SK-N-SH (cell line): ENCODE measurements at regions not wholly inside any gene's neighbourhood (a gene's known extent, or its start where the extent isn't known, plus 50 kb on each side); places are given as distances from the start of the nearest gene placed in this dataset.

Experiments
- CTCF ChIA-PET: fragments of 300-600, 350-600 bp; formaldehyde crosslinking; extraction: SDS; loops from one replicate; lab custom pipeline; 2021; lab: Yijun Ruan, JAX
- POLR2A ChIA-PET: fragments of 350-600 bp; sonication (Branson Sonifier 250); formaldehyde crosslinking; extraction: SDS; loops from one replicate; lab custom pipeline; 2020; ENCODE audit warnings: antibody characterized with exemption, inconsistent platforms; lab: Yijun Ruan, JAX
- DNase-seq: peaks from one replicate; pipeline ENCODE4 v3.0.0; 2012
- H2AFZ ChIP-seq: fragments of 200-600 bp; sonication (generic); 2 replicates; pipeline ENCODE4 v1.8.1; 2016; ENCODE audit warnings: antibody characterized with exemption, mild to moderate bottlenecking, low read depth
- H3F3A ChIP-seq: fragments of 200-600 bp; sonication (generic); replicated peaks from 2 replicates; pipeline ENCODE3; 2016; ENCODE audit warnings: antibody characterized with exemption, mild to moderate bottlenecking; ENCODE audit not compliant: insufficient read depth
- H3K27ac ChIP-seq, 2 experiments: fragments of 200-500 bp in 1 of 2; fragments of 200-600 bp in 1 of 2; sonication (Bioruptor generic) in 1 of 2; sonication (generic), shearing (Covaris generic) in 1 of 2; 2 replicates each; pipeline versions ENCODE4 v1.5.1 to v1.6.1; 2014 to 2016; ENCODE audit warnings: low read depth in 2 of 2, inconsistent platforms in 1 of 2, low read length in 1 of 2, mild to moderate bottlenecking in 1 of 2, mixed read lengths in 1 of 2
- H3K27me3 ChIP-seq: fragments of 200-600 bp; sonication (generic), shearing (Covaris generic); 2 replicates; pipeline ENCODE4 v1.6.1; 2016; ENCODE audit warnings: mixed run types; ENCODE audit not compliant: insufficient read depth
- H3K36me3 ChIP-seq, 2 experiments: fragments of 200-500 bp in 1 of 2; fragments of 200-600 bp in 1 of 2; sonication (Bioruptor generic) in 1 of 2; sonication (generic) in 1 of 2; replicated peaks in 1 of 2; 2 replicates each; pipeline versions ENCODE3 to v1.5.1; 2014 to 2016; ENCODE audit warnings: low read length in 1 of 2, mild to moderate bottlenecking in 1 of 2; ENCODE audit not compliant: insufficient read depth in 2 of 2, control insufficient read depth in 1 of 2
- H3K4me1 ChIP-seq, 2 experiments: fragments of 200-500 bp in 1 of 2; fragments of 200-600 bp in 1 of 2; sonication (Bioruptor generic) in 1 of 2; sonication (generic), shearing (Covaris generic) in 1 of 2; 2 replicates each; pipeline versions ENCODE4 v1.5.1 to v1.6.1; 2014 to 2016; ENCODE audit warnings: low read depth in 1 of 2, low read length in 1 of 2, mixed run types in 1 of 2; ENCODE audit not compliant: insufficient read depth in 2 of 2, control insufficient read depth in 1 of 2
- H3K4me2 ChIP-seq: fragments of 200-600 bp; sonication (generic), shearing (Covaris generic); 2 replicates; pipeline ENCODE4 v1.6.1; 2017; ENCODE audit warnings: mixed run types
- H3K4me3 ChIP-seq, 2 experiments: fragments of 200-500 bp in 1 of 2; fragments of 200-600 bp in 1 of 2; sonication (Bioruptor generic) in 1 of 2; sonication (generic), shearing (Covaris generic) in 1 of 2; 2 replicates each; pipeline versions ENCODE4 v1.5.1 to v1.8.1; 2014 to 2016; ENCODE audit warnings: low read depth in 2 of 2, inconsistent platforms in 1 of 2, low read length in 1 of 2, mild to moderate bottlenecking in 1 of 2, mixed read lengths in 1 of 2, moderate library complexity in 1 of 2
- H3K79me2 ChIP-seq: fragments of 200-600 bp; sonication (generic); 2 replicates; pipeline ENCODE4 v1.8.1; 2017; ENCODE audit warnings: mild to moderate bottlenecking; ENCODE audit not compliant: insufficient read depth
- H3K9ac ChIP-seq: fragments of 200-600 bp; sonication (generic); 2 replicates; pipeline ENCODE4 v1.6.1; 2017; ENCODE audit warnings: mixed run types
- H3K9me2 ChIP-seq: fragments of 200-600 bp; sonication (generic); 2 replicates; pipeline ENCODE4 v1.6.1; 2017; ENCODE audit warnings: mixed run types
- H3K9me3 ChIP-seq: fragments of 200-600 bp; sonication (generic); 2 replicates; pipeline ENCODE4 v1.6.1; 2017; ENCODE audit warnings: mixed run types, mild to moderate bottlenecking, moderate library complexity
- H4K20me1 ChIP-seq: fragments of 200-600 bp; sonication (generic); 2 replicates; pipeline ENCODE4 v1.6.1; 2017; ENCODE audit warnings: mild to moderate bottlenecking, mixed run types; ENCODE audit not compliant: insufficient read depth
- CHD2 ChIP-seq: fragments of 150-350 bp; IDR thresholded peaks from 2 replicates; pipeline ENCODE4 v1.6.1; 2018; ENCODE audit warnings: low read length; ENCODE audit not compliant: partially characterized antibody
- CTCF ChIP-seq: fragments of 200-600 bp; sonication (generic); IDR thresholded peaks from 2 replicates; pipeline ENCODE4 v1.6.1; 2017; ENCODE audit warnings: antibody characterized with exemption, mild to moderate bottlenecking, moderate library complexity
- ELF1 ChIP-seq: IDR thresholded peaks from 2 replicates; pipeline ENCODE4 v1.4.0; 2012
- EP300 ChIP-seq, 2 experiments: IDR thresholded peaks; 2 replicates each; pipeline versions ENCODE4 v1.4.0 to v1.6.1; 2012; ENCODE audit warnings: borderline replicate concordance in 1 of 2, low read depth in 1 of 2, low read length in 1 of 2
- FOSL2 ChIP-seq: IDR thresholded peaks from 2 replicates; pipeline ENCODE4 v1.4.0; 2012; ENCODE audit warnings: low read depth, mild to moderate bottlenecking, moderate library complexity, borderline replicate concordance
- FOXM1 ChIP-seq: IDR thresholded peaks from 2 replicates; pipeline ENCODE4 v1.4.0; 2012; ENCODE audit warnings: low read depth, mild to moderate bottlenecking
- GABPA ChIP-seq: IDR thresholded peaks from 2 replicates; pipeline ENCODE4 v1.4.0; 2012; ENCODE audit warnings: low read depth, mild to moderate bottlenecking
- JUND ChIP-seq: IDR thresholded peaks from 2 replicates; pipeline ENCODE4 v1.4.0; 2012
- MAX ChIP-seq: IDR thresholded peaks from 2 replicates; pipeline ENCODE4 v1.4.0; 2012; ENCODE audit warnings: low read depth
- MEF2A ChIP-seq: IDR thresholded peaks from 2 replicates; pipeline ENCODE4 v1.4.0; 2012; ENCODE audit warnings: low read depth, borderline replicate concordance
- MXI1 ChIP-seq: IDR thresholded peaks from 2 replicates; pipeline ENCODE4 v1.6.1; 2012; ENCODE audit warnings: mild to moderate bottlenecking, low read depth, low read length, improper control_type of control experiment
- NFIC ChIP-seq: IDR thresholded peaks from 2 replicates; pipeline ENCODE4 v1.4.0; 2012; ENCODE audit warnings: borderline replicate concordance
- PBX3 ChIP-seq: IDR thresholded peaks from 2 replicates; pipeline ENCODE4; 2012
- RAD21 ChIP-seq: IDR thresholded peaks from 2 replicates; pipeline ENCODE4 v1.6.1; 2012; ENCODE audit warnings: mild to moderate bottlenecking, low read length
- RCOR1 ChIP-seq: fragments of 150-350 bp; IDR thresholded peaks from 2 replicates; pipeline ENCODE4 v1.6.1; 2017; ENCODE audit warnings: antibody characterized with exemption, low read length
- RXRA ChIP-seq: IDR thresholded peaks from 2 replicates; pipeline ENCODE4 v1.4.0; 2012; ENCODE audit warnings: low read depth, mild to moderate bottlenecking, borderline replicate concordance
- SIN3A ChIP-seq: IDR thresholded peaks from 2 replicates; pipeline ENCODE4 v1.6.1; 2012; ENCODE audit warnings: low read depth, mild to moderate bottlenecking, low read length, moderate library complexity, borderline replicate concordance
- TCF12 ChIP-seq: IDR thresholded peaks from 2 replicates; pipeline ENCODE4 v1.4.0; 2012
- TEAD4 ChIP-seq: IDR thresholded peaks from 2 replicates; pipeline ENCODE4 v1.4.0; 2012; ENCODE audit warnings: mild to moderate bottlenecking, borderline replicate concordance; ENCODE audit not compliant: insufficient read depth
- USF2 ChIP-seq: fragments of 150-350 bp; IDR thresholded peaks from 2 replicates; pipeline ENCODE4 v1.6.1; 2017; ENCODE audit warnings: antibody characterized with exemption, low read length, low read depth, borderline replicate concordance
- WGBS: methylation state at CpG from one replicate; pipeline ENCODE4 v1.1.6; 2017; ENCODE audit warnings: low lambda C conversion rate; 5-methylcytosine and 5-hydroxymethylcytosine counted together

- no peaks in the 10 kb centered on the region for H3K27me3 ChIP-seq
- no peaks in the 10 kb centered on the region for H3K79me2 ChIP-seq
- ChIA-PET CTCF (interaction anchor here (0.9 kb wide), 1 partner anchor 11 kb away, joined by 3 read pairs; no protein-coding TSS in a partner anchor), POLR2A (no interaction called here)
- no peaks in the 10 kb centered on the region for H4K20me1 ChIP-seq
- no peak overlapping the region for H3K27ac ChIP-seq
- no peak for TF ChIP-seq NFIC
- no peak for TF ChIP-seq CHD2
- TF ChIP-seq EP300 (IDR thresholded peaks at IDR 0.05; ENCODE audit: borderline replicate concordance in 1 of 2, low read depth in 1 of 2, low read length in 1 of 2) = no peak
- TF ChIP-seq FOXM1 = no peak
- TF ChIP-seq TEAD4 = no peak
- TF ChIP-seq ELF1 = no peak
- no peak for TF ChIP-seq SIN3A
- TF ChIP-seq MXI1 = no peak
- no peak for TF ChIP-seq CTCF
- no peak for TF ChIP-seq RCOR1
- no peak for TF ChIP-seq TCF12
- no peak for TF ChIP-seq GABPA
- no peak overlapping the region for H2AFZ ChIP-seq
- no peak overlapping the region for H3K9ac ChIP-seq
- no peaks in the 10 kb centered on the region for H3K9me3 ChIP-seq
- no peak overlapping the region for H3K4me2 ChIP-seq
- DNase-seq = no peak
- H3F3A ChIP-seq = no peaks in the 10 kb centered on the region
- H3K9me2 ChIP-seq = no peaks in the 10 kb centered on the region
- no peaks in the 10 kb centered on the region for H3K36me3 ChIP-seq
- 51% methylated on average over 3 of the region's 3 CpGs for WGBS
- H3K4me1 ChIP-seq = no peaks in the 10 kb centered on the region
- no peak overlapping the region for H3K4me3 ChIP-seq
Observed at GRCh38 chr4:29900336-29900735, 819.8 kb upstream of the PCDH7 start.

- Histone ChIP-seq H4K20me1 (no peaks in the 10 kb centered on the region), H3K9ac (no peak overlapping the region), H3K79me2 (no peaks in the 10 kb centered on the region), H3K4me3 (no peak overlapping the region), H3K9me2 (no peaks in the 10 kb centered on the region), H3K9me3 (no peaks in the 10 kb centered on the region), H3K36me3 (no peaks in the 10 kb centered on the region), H3F3A (no peaks in the 10 kb centered on the region), H3K4me2 (no peak overlapping the region), H2AFZ (no peak overlapping the region), H3K27me3 (no peaks in the 10 kb centered on the region), H3K27ac (no peak overlapping the region), H3K4me1 (no peaks in the 10 kb centered on the region)
- ChIA-PET POLR2A (no interaction called here), CTCF (no interaction called here)
- DNase-seq = no peak
- WGBS = 2% methylated on average over 2 of the region's 2 CpGs
- TF ChIP-seq TCF12 (no peak), PBX3 (no peak), SIN3A (no peak), MAX (no peak), USF2 (no peak), FOSL2 (no peak), MXI1 (no peak), FOXM1 (no peak), JUND (no peak), NFIC (no peak), RAD21 (no peak), EP300 (IDR thresholded peaks at IDR 0.05; ENCODE audit: borderline replicate concordance in 1 of 2, low read depth in 1 of 2, low read length in 1 of 2) (no peak), RXRA (no peak), GABPA (no peak), MEF2A (no peak)
Observed at GRCh38 chr4:29908276-29908675, 811.9 kb upstream of the PCDH7 start.
